ENCODE measurements at regions not wholly inside any gene's neighbourhood (a gene's known extent, or its start where the extent isn't known, plus 50 kb on each side); places are given as distances from the start of the nearest gene placed in this dataset.

- TF ChIP-seq, protein P1, sequence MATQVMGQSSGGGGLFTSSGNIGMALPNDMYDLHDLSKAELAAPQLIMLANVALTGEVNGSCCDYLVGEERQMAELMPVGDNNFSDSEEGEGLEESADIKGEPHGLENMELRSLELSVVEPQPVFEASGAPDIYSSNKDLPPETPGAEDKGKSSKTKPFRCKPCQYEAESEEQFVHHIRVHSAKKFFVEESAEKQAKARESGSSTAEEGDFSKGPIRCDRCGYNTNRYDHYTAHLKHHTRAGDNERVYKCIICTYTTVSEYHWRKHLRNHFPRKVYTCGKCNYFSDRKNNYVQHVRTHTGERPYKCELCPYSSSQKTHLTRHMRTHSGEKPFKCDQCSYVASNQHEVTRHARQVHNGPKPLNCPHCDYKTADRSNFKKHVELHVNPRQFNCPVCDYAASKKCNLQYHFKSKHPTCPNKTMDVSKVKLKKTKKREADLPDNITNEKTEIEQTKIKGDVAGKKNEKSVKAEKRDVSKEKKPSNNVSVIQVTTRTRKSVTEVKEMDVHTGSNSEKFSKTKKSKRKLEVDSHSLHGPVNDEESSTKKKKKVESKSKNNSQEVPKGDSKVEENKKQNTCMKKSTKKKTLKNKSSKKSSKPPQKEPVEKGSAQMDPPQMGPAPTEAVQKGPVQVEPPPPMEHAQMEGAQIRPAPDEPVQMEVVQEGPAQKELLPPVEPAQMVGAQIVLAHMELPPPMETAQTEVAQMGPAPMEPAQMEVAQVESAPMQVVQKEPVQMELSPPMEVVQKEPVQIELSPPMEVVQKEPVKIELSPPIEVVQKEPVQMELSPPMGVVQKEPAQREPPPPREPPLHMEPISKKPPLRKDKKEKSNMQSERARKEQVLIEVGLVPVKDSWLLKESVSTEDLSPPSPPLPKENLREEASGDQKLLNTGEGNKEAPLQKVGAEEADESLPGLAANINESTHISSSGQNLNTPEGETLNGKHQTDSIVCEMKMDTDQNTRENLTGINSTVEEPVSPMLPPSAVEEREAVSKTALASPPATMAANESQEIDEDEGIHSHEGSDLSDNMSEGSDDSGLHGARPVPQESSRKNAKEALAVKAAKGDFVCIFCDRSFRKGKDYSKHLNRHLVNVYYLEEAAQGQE (IDR thresholded peaks at IDR 0.05; ENCODE audit: low read depth) = no peak
- no peak for TF ChIP-seq NFIC (IDR thresholded peaks at IDR 0.05)
- no peak for TF ChIP-seq USF1 (IDR thresholded peaks at IDR 0.05)
- TF ChIP-seq CEBPB (IDR thresholded peaks at IDR 0.05) = no peak
- no peak for TF ChIP-seq YY1 (IDR thresholded peaks at IDR 0.05; ENCODE audit: low read depth)
- TF ChIP-seq TEAD4 (IDR thresholded peaks at IDR 0.05) = no peak
- TF ChIP-seq CREB1 (IDR thresholded peaks at IDR 0.05; ENCODE audit: low read depth) = no peak
- TF ChIP-seq EGR1 (IDR thresholded peaks at IDR 0.05) = no peak
- no peak for TF ChIP-seq RAD21 (IDR thresholded peaks at IDR 0.05; ENCODE audit: low read depth)
- TF ChIP-seq TCF12 (IDR thresholded peaks at IDR 0.05; ENCODE audit: low read depth) = no peak
- TF ChIP-seq EP300 (IDR thresholded peaks at IDR 0.05; ENCODE audit: borderline replicate concordance) = no peak
- TF ChIP-seq FOXM1 (IDR thresholded peaks at IDR 0.05; ENCODE audit: borderline replicate concordance, low read depth) = no peak
- TF ChIP-seq MAX (IDR thresholded peaks at IDR 0.05) = no peak
- TF ChIP-seq TAF1 (IDR thresholded peaks at IDR 0.05; ENCODE audit: low read depth) = no peak
- TF ChIP-seq ZBTB7A (IDR thresholded peaks at IDR 0.05; ENCODE audit: low read depth) = no peak
Measured at GRCh38 chr12:72989458-72989947, 717.3 kb downstream of the TRHDE start.

GRCh38 chr12:72995616-72996015 lies 723.4 kb downstream of the TRHDE start:
- no peak for TF ChIP-seq NFIC (IDR thresholded peaks at IDR 0.05)
- no peak for TF ChIP-seq TAF1 (IDR thresholded peaks at IDR 0.05; ENCODE audit: low read depth)
- no peak for TF ChIP-seq YY1 (IDR thresholded peaks at IDR 0.05; ENCODE audit: low read depth)
- no peak for TF ChIP-seq MAX (IDR thresholded peaks at IDR 0.05)
- no peak for TF ChIP-seq USF1 (IDR thresholded peaks at IDR 0.05)

DNA sequence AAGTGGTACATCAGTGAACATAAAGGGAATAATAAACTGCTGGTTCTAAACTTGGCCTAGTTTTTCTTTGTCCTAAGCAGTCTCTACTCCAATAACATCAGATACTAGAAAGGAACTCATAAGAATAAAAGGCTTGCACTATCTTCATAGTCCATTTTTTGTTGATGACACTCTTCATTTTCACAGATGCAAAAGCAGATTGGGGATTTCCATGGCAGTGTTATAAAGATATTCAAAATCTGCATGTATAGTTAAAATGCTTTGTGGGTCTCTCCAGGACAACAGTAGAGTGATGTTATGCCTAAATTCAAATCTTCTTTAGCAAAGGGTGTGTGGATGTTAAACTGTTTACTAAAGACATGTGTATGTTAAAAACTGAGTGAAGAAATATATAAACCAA lies 745.8 kb downstream of the TRHDE start:
- TF ChIP-seq ZBTB7A (IDR thresholded peaks at IDR 0.05; ENCODE audit: low read depth) = no peak
- no peak for TF ChIP-seq CEBPB (IDR thresholded peaks at IDR 0.05)
- no peak for TF ChIP-seq CREB1 (IDR thresholded peaks at IDR 0.05; ENCODE audit: low read depth)
- no peak for TF ChIP-seq TCF12 (IDR thresholded peaks at IDR 0.05; ENCODE audit: low read depth)
- TF ChIP-seq YY1 (IDR thresholded peaks at IDR 0.05; ENCODE audit: low read depth) = no peak
- no peak for TF ChIP-seq TEAD4 (IDR thresholded peaks at IDR 0.05)

- TF ChIP-seq MAX (IDR thresholded peaks at IDR 0.05) (no peak), EGR1 (IDR thresholded peaks at IDR 0.05) (no peak), EP300 (IDR thresholded peaks at IDR 0.05; ENCODE audit: borderline replicate concordance) (no peak), NFIC (IDR thresholded peaks at IDR 0.05) (no peak), CREB1 (IDR thresholded peaks at IDR 0.05; ENCODE audit: low read depth) (no peak), ZBTB7A (IDR thresholded peaks at IDR 0.05; ENCODE audit: low read depth) (no peak), TCF12 (IDR thresholded peaks at IDR 0.05; ENCODE audit: low read depth) (no peak), RAD21 (IDR thresholded peaks at IDR 0.05; ENCODE audit: low read depth) (no peak), USF1 (IDR thresholded peaks at IDR 0.05) (no peak), TEAD4 (IDR thresholded peaks at IDR 0.05) (no peak)
- TF ChIP-seq, protein P1 (IDR thresholded peaks at IDR 0.05; ENCODE audit: low read depth) = no peak
Measured at GRCh38 chr12:73053893-73054292, 781.7 kb downstream of the TRHDE start.

- TF ChIP-seq CREB1 (IDR thresholded peaks at IDR 0.05; ENCODE audit: low read depth) = no peak
- TF ChIP-seq, protein P1 (IDR thresholded peaks at IDR 0.05; ENCODE audit: low read depth) = no peak
- TF ChIP-seq YY1 (IDR thresholded peaks at IDR 0.05; ENCODE audit: low read depth) = no peak
- TF ChIP-seq NFIC (IDR thresholded peaks at IDR 0.05) = no peak
- TF ChIP-seq RAD21 (IDR thresholded peaks at IDR 0.05; ENCODE audit: low read depth) = no peak
- TF ChIP-seq EP300 (IDR thresholded peaks at IDR 0.05; ENCODE audit: borderline replicate concordance) = no peak
- no peak for TF ChIP-seq CEBPB (IDR thresholded peaks at IDR 0.05)
- no peak for TF ChIP-seq TAF1 (IDR thresholded peaks at IDR 0.05; ENCODE audit: low read depth)
- no peak for TF ChIP-seq MAX (IDR thresholded peaks at IDR 0.05)
- TF ChIP-seq FOXM1 (IDR thresholded peaks at IDR 0.05; ENCODE audit: borderline replicate concordance, low read depth) = no peak
- TF ChIP-seq TCF12 (IDR thresholded peaks at IDR 0.05; ENCODE audit: low read depth) = no peak
- TF ChIP-seq EGR1 (IDR thresholded peaks at IDR 0.05) = no peak
- no peak for TF ChIP-seq ZBTB7A (IDR thresholded peaks at IDR 0.05; ENCODE audit: low read depth)
- no peak for TF ChIP-seq USF1 (IDR thresholded peaks at IDR 0.05)
- TF ChIP-seq TEAD4 (IDR thresholded peaks at IDR 0.05) = no peak
Measured at GRCh38 chr12:73057428-73057827, 785.3 kb downstream of the TRHDE start.

Data from Ishikawa (cell line).